Astrocyte (in vitro differentiated cells and primary cell): ENCODE measurements at regions not wholly inside any gene's neighbourhood (a gene's known extent, or its start where the extent isn't known, plus 50 kb on each side); places are given as distances from the start of the nearest gene placed in this dataset.

Source experiments
- DNase-seq: peaks from one replicate; pipeline ENCODE4 v3.0.0-alpha.2; 2010; ENCODE audit warnings: low read depth
- FAIRE-seq: peaks from 2 replicates; lab custom pipeline; 2011; peaks lifted over from hg19 to GRCh38; lab: Jason Lieb, UNC
- H2AFZ ChIP-seq: 2 replicates; pipeline ENCODE4 v1.6.0; 2012; ENCODE audit warnings: low read depth, low read length, inconsistent platforms
- H3K27ac ChIP-seq: 2 replicates; pipeline ENCODE4 v1.5.1; 2011; ENCODE audit warnings: low read depth, low read length, inconsistent platforms
- H3K27me3 ChIP-seq: 2 replicates; pipeline ENCODE4 v1.6.0; 2011; ENCODE audit warnings: low read length, inconsistent platforms; ENCODE audit not compliant: insufficient read depth
- H3K36me3 ChIP-seq: 2 replicates; pipeline ENCODE4 v1.5.1; 2011; ENCODE audit warnings: low read length, inconsistent platforms; ENCODE audit not compliant: insufficient read depth
- H3K4me1 ChIP-seq: 2 replicates; pipeline ENCODE4 v1.5.1; 2011; ENCODE audit warnings: low read length, inconsistent platforms; ENCODE audit not compliant: insufficient read depth
- H3K4me2 ChIP-seq: 2 replicates; pipeline ENCODE4 v1.6.0; 2012; ENCODE audit warnings: low read length, inconsistent platforms
- H3K4me3 ChIP-seq: 2 replicates; pipeline ENCODE4 v1.5.1; 2011; ENCODE audit warnings: low read depth, mild to moderate bottlenecking, low read length, inconsistent platforms; ENCODE audit not compliant: insufficient read depth
- H3K79me2 ChIP-seq: 2 replicates; pipeline ENCODE4 v1.6.0; 2012; ENCODE audit warnings: mild to moderate bottlenecking, low read length, inconsistent platforms; ENCODE audit not compliant: insufficient read depth
- H3K9ac ChIP-seq: 2 replicates; pipeline ENCODE4 v1.6.0; 2012; ENCODE audit warnings: mild to moderate bottlenecking, low read length, inconsistent platforms
- H3K9me3 ChIP-seq: 2 replicates; pipeline ENCODE4 v1.5.1; 2012; ENCODE audit warnings: low read depth, mild to moderate bottlenecking, low read length, inconsistent platforms; ENCODE audit not compliant: insufficient read depth
- H4K20me1 ChIP-seq: 2 replicates; pipeline ENCODE4 v1.6.0; 2012; ENCODE audit warnings: low read length, inconsistent platforms; ENCODE audit not compliant: insufficient read depth
- H3K27ac Mint-ChIP-seq: one replicate; pipeline ENCODE4 v1.8.0; 2021; ENCODE audit warnings: mild to moderate bottlenecking, mixed read lengths; ENCODE audit not compliant: unreplicated experiment
- H3K27me3 Mint-ChIP-seq: one replicate; pipeline ENCODE4 v1.8.0; 2021; ENCODE audit warnings: low read depth, mixed read lengths; ENCODE audit not compliant: unreplicated experiment
- H3K36me3 Mint-ChIP-seq: one replicate; pipeline ENCODE4 v1.8.0; 2021; ENCODE audit warnings: low read depth, mixed read lengths; ENCODE audit not compliant: unreplicated experiment
- H3K4me1 Mint-ChIP-seq: one replicate; pipeline ENCODE4 v1.8.0; 2021; ENCODE audit warnings: low read depth, mixed read lengths; ENCODE audit not compliant: unreplicated experiment
- H3K4me3 Mint-ChIP-seq: one replicate; pipeline ENCODE4 v1.8.0; 2021; ENCODE audit warnings: mild to moderate bottlenecking, moderate library complexity, mixed read lengths; ENCODE audit not compliant: unreplicated experiment
- H3K9me3 Mint-ChIP-seq: one replicate; pipeline ENCODE4 v1.8.0; 2021; ENCODE audit warnings: mild to moderate bottlenecking, mixed read lengths; ENCODE audit not compliant: unreplicated experiment
- CTCF ChIP-seq: IDR thresholded peaks from 2 replicates; pipeline ENCODE4 v1.5.1; 2011; ENCODE audit warnings: low read depth, mild to moderate bottlenecking, inconsistent platforms, low read length, moderate library complexity; ENCODE audit not compliant: insufficient read depth
- EZH2 ChIP-seq: IDR thresholded peaks from 2 replicates; pipeline ENCODE4 v1.6.1; 2012; ENCODE audit warnings: mild to moderate bottlenecking, low read length, inconsistent platforms; ENCODE audit not compliant: insufficient read depth

GRCh38 chr5:74386571-74387334 is 253.8 kb downstream of the ENC1 start:
- peak; percentile 93 for DNase-seq

GRCh38 chr5:74384851-74385250 is 255.7 kb downstream of the ENC1 start:
- Mint-ChIP-seq H3K4me1 (peaks cover 57% of the 10 kb centered on the region), H3K36me3 (no peaks in the 10 kb centered on the region), H3K27ac (peak overlapping the region; percentile 89), H3K27me3 (no peaks in the 10 kb centered on the region), H3K9me3 (no peaks in the 10 kb centered on the region), H3K4me3 (no peak overlapping the region)
- Histone ChIP-seq H4K20me1 (no peaks in the 10 kb centered on the region), H3K36me3 (no peaks in the 10 kb centered on the region), H3K9me3 (no peaks in the 10 kb centered on the region), H3K79me2 (no peaks in the 10 kb centered on the region), H3K27me3 (no peaks in the 10 kb centered on the region), H3K27ac (no peak overlapping the region), H2AFZ (no peak overlapping the region), H3K4me1 (peaks cover 25% of the 10 kb centered on the region), H3K4me3 (no peak overlapping the region), H3K4me2 (no peak overlapping the region), H3K9ac (no peak overlapping the region)
- no peak for TF ChIP-seq CTCF
- no peak for TF ChIP-seq EZH2
- DNase-seq (peak; percentile 66), FAIRE-seq (peak; percentile 20)

More at GRCh38 chr5:74386571-74387334, 253.8 kb downstream of the ENC1 start:
- no peaks in the 10 kb centered on the region for H3K36me3 Mint-ChIP-seq
- H3K4me3 ChIP-seq, result peak overlapping the region; percentile 12
- peak overlapping the region; percentile 11 for H3K9ac ChIP-seq
- no peaks in the 10 kb centered on the region for H3K79me2 ChIP-seq
- H3K27ac Mint-ChIP-seq, result peak overlapping the region; percentile 96
- H3K27ac ChIP-seq, result peak overlapping the region; percentile 67
- peak overlapping the region; percentile 66 for H3K4me2 ChIP-seq
- no peak overlapping the region for H3K4me3 Mint-ChIP-seq
- H3K9me3 Mint-ChIP-seq, result no peaks in the 10 kb centered on the region
- peak; percentile 74 for FAIRE-seq
- TF ChIP-seq EZH2 (no peak), CTCF (no peak)
- no peaks in the 10 kb centered on the region for H3K9me3 ChIP-seq
- no peaks in the 10 kb centered on the region for H4K20me1 ChIP-seq
- H2AFZ ChIP-seq, result no peak overlapping the region
- peaks cover 28% of the 10 kb centered on the region for H3K4me1 ChIP-seq
- no peaks in the 10 kb centered on the region for H3K27me3 ChIP-seq
- H3K4me1 Mint-ChIP-seq, result peaks cover 60% of the 10 kb centered on the region
- H3K27me3 Mint-ChIP-seq, result no peaks in the 10 kb centered on the region
- H3K36me3 ChIP-seq, result no peaks in the 10 kb centered on the region

- Histone ChIP-seq H3K4me3 (no peak overlapping the region), H3K9ac (peak overlapping the region; percentile 3), H3K4me1 (peaks cover 23% of the 10 kb centered on the region), H3K27me3 (no peaks in the 10 kb centered on the region), H3K79me2 (no peaks in the 10 kb centered on the region), H3K27ac (peak overlapping the region; percentile 20), H3K9me3 (no peaks in the 10 kb centered on the region), H3K4me2 (peak overlapping the region; percentile 15), H3K36me3 (no peaks in the 10 kb centered on the region), H4K20me1 (no peaks in the 10 kb centered on the region), H2AFZ (peak overlapping the region; percentile 14)
- Mint-ChIP-seq H3K27ac (peak overlapping the region; percentile 90), H3K27me3 (no peaks in the 10 kb centered on the region), H3K4me3 (no peak overlapping the region), H3K36me3 (no peaks in the 10 kb centered on the region), H3K4me1 (peaks cover 63% of the 10 kb centered on the region), H3K9me3 (no peaks in the 10 kb centered on the region)
- DNase-seq (peak; percentile 71), FAIRE-seq (no peak)
- TF ChIP-seq EZH2, result no peak
- TF ChIP-seq CTCF, result no peak
Measured at GRCh38 chr5:74382987-74383593, 257.4 kb downstream of the ENC1 start.
